Adrenal gland (tissue), 9 donors: ENCODE measurements at regions not wholly inside any gene's neighbourhood (a gene's known extent, or its start where the extent isn't known, plus 50 kb on each side); places are given as distances from the start of the nearest gene placed in this dataset.

ENCODE experiments used
- DNase-seq, 7 donors: peaks; one replicate each; pipeline ENCODE4 v3.0.0-alpha.2; 2019 to 2020
- H3K27ac ChIP-seq, 5 donors: fragments of 200-600 bp; sonication (generic) in 4 of 5; 1 replicate in 3 of 5; 2 replicates in 2 of 5; pipeline versions ENCODE4 v1.5.1 to v1.8.0; 2016 to 2020; ENCODE audit warnings: mild to moderate bottlenecking in 1 of 5
- H3K27me3 ChIP-seq: fragments of 200-600 bp; 2 replicates; pipeline ENCODE4 v1.8.0; 2021
- H3K36me3 ChIP-seq, 2 donors: fragments of 200-600 bp; replicated peaks in 1 of 2; 1 replicate in 1 of 2; 2 replicates in 1 of 2; pipeline versions ENCODE4 v1.5.1 to v1.8.0; 2018 to 2022
- H3K4me1 ChIP-seq, 2 donors: fragments of 200-600 bp; replicated peaks in 1 of 2; 1 replicate in 1 of 2; 2 replicates in 1 of 2; pipeline versions ENCODE4 v1.5.1 to v1.8.0; 2018 to 2021
- H3K4me3 ChIP-seq, 4 donors: fragments of 200-600 bp; sonication (generic) in 3 of 4; one replicate each; pipeline ENCODE4 v1.5.1; 2016 to 2018
- H3K9me3 ChIP-seq, 3 donors: fragments of 200-600 bp; sonication (generic) in 1 of 3; replicated peaks in 1 of 3; 1 replicate in 2 of 3; 2 replicates in 1 of 3; pipeline versions ENCODE4 v1.5.1 to v1.8.0; 2016 to 2021
- POLR2A ChIP-seq, 2 donors: fragments of 450-650 bp; IDR thresholded peaks; one replicate each; pipeline ENCODE4 v1.6.1; 2017; ENCODE audit warnings: antibody characterized with exemption in 2 of 2, mild to moderate bottlenecking in 2 of 2, moderate library complexity in 1 of 2
- WGBS, 4 donors: extraction: QIAGEN DNeasy Blood & Tissue Kit in 2 of 4; methylation state at CpG; one replicate each; pipeline versions ENCODE4 v1.1.5 to v1.1.7; 2013 to 2017; 5-methylcytosine and 5-hydroxymethylcytosine counted together
- intact Hi-C, 2 donors: fragments of 100-400 bp; cut with DNase I; formaldehyde crosslinking; loops; one replicate each; pipeline versions ENCODE4 v1.14.1 to v1.15.0; 2022 to 2023
- TF ChIP-seq, protein P1 (sequence below), 6 experiments: fragments of 450-650 bp in 4 of 6; fragments of 200-600 bp in 2 of 6; sonication (generic) in 1 of 6; IDR thresholded peaks; 1 replicate in 5 of 6; 2 replicates in 1 of 6; pipeline versions ENCODE4 v1.5.1 to v1.8.0; 2016 to 2021; ENCODE audit warnings: antibody characterized with exemption in 6 of 6, mild to moderate bottlenecking in 2 of 6, moderate library complexity in 1 of 6
- donor health status: healthy with polysubstance abuse.
- donor health status: Bipolar disorder and iron deficiency.
- donor health status: DM: yes; HTN: yes; CAD: no.
- donor health status: DM: no; HTN: no; CAD: no.
- donor health status: DM: no; HTN: no; CAD: no.

DNA sequence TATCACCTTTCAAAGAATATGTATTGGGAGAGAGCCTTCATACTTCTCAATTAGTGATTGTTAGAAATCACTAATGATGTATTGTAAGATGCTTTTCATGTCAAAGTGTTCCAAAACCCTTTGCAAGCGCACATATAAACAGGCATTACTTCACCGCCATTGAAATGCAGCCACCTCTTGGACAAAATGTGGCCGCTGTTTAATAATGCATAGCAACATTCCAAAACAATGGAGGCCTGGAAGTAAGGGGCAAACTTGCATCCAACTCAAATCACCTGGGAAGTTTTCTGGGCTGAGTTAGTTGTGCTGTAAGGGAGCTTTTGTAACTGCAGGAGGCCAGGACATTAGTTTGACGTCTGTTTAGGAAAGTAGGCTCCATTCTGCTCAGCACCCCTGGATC, 438.1 kb downstream of the FGF9 start:
- Histone ChIP-seq H3K27ac (peak overlapping the region in 4 of 5 donors; percentile 14 to 82 (median 56)), H3K36me3 (no peaks in the 10 kb centered on the region), H3K27me3 (no peaks in the 10 kb centered on the region), H3K9me3 (no peaks in the 10 kb centered on the region), H3K4me3 (no peak overlapping the region), H3K4me1 (peaks cover 33 to 34% of the 10 kb centered on the region in 2 donors)
- DNase-seq, result no peak
- TF ChIP-seq POLR2A (IDR thresholded peaks at IDR 0.05), result no peak
- TF ChIP-seq, protein P1, sequence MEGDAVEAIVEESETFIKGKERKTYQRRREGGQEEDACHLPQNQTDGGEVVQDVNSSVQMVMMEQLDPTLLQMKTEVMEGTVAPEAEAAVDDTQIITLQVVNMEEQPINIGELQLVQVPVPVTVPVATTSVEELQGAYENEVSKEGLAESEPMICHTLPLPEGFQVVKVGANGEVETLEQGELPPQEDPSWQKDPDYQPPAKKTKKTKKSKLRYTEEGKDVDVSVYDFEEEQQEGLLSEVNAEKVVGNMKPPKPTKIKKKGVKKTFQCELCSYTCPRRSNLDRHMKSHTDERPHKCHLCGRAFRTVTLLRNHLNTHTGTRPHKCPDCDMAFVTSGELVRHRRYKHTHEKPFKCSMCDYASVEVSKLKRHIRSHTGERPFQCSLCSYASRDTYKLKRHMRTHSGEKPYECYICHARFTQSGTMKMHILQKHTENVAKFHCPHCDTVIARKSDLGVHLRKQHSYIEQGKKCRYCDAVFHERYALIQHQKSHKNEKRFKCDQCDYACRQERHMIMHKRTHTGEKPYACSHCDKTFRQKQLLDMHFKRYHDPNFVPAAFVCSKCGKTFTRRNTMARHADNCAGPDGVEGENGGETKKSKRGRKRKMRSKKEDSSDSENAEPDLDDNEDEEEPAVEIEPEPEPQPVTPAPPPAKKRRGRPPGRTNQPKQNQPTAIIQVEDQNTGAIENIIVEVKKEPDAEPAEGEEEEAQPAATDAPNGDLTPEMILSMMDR (IDR thresholded peaks at IDR 0.05), result no peak
- WGBS, 4 donors, result 83 to 95% (median 94%) methylated on average over 4 of the region's 4 CpGs
- intact Hi-C loops, result no loop called here

DNA sequence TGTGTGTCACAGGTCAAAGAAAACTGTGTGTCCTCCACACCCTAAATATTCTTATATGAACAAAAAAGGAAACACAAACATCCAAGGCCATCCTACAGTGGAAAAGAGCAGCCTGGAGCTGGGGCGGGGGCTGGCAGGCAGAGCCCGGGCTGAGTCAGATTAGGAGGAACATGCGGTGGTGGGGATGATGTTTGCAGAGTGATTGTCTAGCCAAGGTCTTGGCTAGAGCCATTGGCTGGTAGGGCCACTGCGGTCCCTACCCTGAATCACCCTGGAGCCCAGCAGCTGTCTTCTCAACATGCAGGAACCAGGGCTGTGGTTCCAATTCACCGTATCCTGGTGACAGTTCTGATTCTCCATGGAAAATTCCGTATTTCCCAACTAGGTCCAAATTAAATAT, 439.5 kb downstream of the FGF9 start:
- WGBS, 4 donors, result 25 to 44% (median 33%) methylated on average over 6 of the region's 6 CpGs
- DNase-seq, result peak; percentile 72 to 86 (median 79)
- H3K27ac ChIP-seq, result peak overlapping the region in 3 of 5 donors; percentile 41 to 65 (median 63)
- H3K36me3 ChIP-seq, result no peaks in the 10 kb centered on the region
- TF ChIP-seq POLR2A (IDR thresholded peaks at IDR 0.05), result peak in 1 of 2 donors; percentile 11
- TF ChIP-seq, protein P1 (IDR thresholded peaks at IDR 0.05), result no peak
- peaks cover 33 to 34% of the 10 kb centered on the region in 2 donors for H3K4me1 ChIP-seq
- H3K27me3 ChIP-seq, result no peaks in the 10 kb centered on the region
- no peak overlapping the region for H3K4me3 ChIP-seq
- H3K9me3 ChIP-seq, result no peaks in the 10 kb centered on the region
- intact Hi-C loops, result no loop called here

DNA sequence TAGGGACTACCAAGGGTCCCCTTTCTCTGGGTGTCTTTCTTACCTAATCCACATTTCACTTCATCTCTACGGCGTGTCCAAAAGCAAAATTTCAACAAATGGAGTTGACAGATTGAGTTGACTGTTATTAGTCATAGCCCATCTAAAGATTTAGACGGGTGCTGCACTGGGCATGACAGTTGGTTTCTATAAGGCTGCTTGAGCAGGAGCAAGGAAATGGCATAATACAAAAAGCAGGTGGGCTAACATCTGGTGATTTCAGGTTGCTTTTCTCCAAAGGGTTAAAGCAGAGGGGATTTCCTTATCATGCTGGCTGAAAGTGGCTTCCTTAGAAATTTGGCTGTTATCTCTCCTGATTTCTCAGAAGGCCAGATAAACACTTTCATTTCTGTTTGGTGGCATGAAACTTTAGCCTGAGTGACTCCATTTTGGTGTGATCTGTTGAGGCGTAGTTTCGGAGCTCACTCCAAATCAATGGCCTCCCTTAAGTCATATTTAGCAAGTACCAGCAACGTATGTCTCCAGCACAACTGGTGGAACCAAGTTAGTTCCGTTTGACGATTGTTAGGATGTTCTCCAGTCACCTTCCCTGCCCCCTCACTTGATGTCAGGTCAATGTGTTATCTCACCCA, 440.4 kb downstream of the FGF9 start:
- Histone ChIP-seq H3K27me3 (no peaks in the 10 kb centered on the region), H3K9me3 (no peaks in the 10 kb centered on the region), H3K36me3 (no peaks in the 10 kb centered on the region), H3K27ac (peak overlapping the region in 2 of 5 donors; percentile 63 to 65), H3K4me1 (peaks cover 33 to 34% of the 10 kb centered on the region in 2 donors), H3K4me3 (no peak overlapping the region)
- no peak for DNase-seq
- intact Hi-C loops, result no loop called here
- WGBS, 4 donors, result 89 to 91% (median 90%) methylated on average over 8 of the region's 8 CpGs
- no peak for TF ChIP-seq POLR2A (IDR thresholded peaks at IDR 0.05)
- TF ChIP-seq, protein P1 (IDR thresholded peaks at IDR 0.05), result no peak

DNA sequence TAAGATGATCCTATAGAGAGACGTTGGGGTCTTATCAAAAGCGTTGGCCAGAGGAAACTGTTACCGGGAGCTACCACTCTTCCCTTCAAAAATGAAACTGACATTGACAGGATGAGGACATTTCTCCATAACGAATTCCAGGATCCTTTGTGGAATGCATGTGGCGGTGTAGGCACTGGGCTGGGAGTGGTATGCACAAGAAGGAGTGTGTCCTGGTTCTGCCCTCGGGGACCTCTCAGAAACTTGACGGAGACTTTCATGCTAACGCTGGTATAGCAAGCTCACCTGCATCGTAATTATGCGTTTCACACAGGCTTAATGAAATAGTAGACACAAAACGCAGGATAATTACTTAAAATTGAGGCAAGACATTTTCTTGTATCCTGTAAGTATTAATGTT, 441.1 kb downstream of the FGF9 start:
- no peaks in the 10 kb centered on the region for H3K27me3 ChIP-seq
- no peaks in the 10 kb centered on the region for H3K9me3 ChIP-seq
- H3K27ac ChIP-seq, result no peak overlapping the region
- H3K36me3 ChIP-seq, result no peaks in the 10 kb centered on the region
- TF ChIP-seq POLR2A (IDR thresholded peaks at IDR 0.05), result no peak
- TF ChIP-seq, protein P1 (IDR thresholded peaks at IDR 0.05), result no peak
- H3K4me1 ChIP-seq, result peaks cover 33 to 38% of the 10 kb centered on the region in 2 donors
- H3K4me3 ChIP-seq, result no peak overlapping the region
- intact Hi-C loops, result no loop called here
- no peak for DNase-seq
- whole genome bisulfite sequencing, 4 donors, result 92 to 95% (median 94%) methylated on average over 11 of the region's 11 CpGs
